HCT116 (cell line): ENCODE measurements at regions not wholly inside any gene's neighbourhood (a gene's known extent, or its start where the extent isn't known, plus 50 kb on each side); places are given as distances from the start of the nearest gene placed in this dataset.

ENCODE experiments used
- ATAC-seq: fragments of 200-7000 bp; cut with Tn5 transposase; 2 replicates; pipeline ENCODE4 v1.9.1; 2020; ENCODE audit warnings: mild to moderate bottlenecking, moderate library complexity
- BruUV-seq: library from RNA; stranded (reverse); fragments of 400-500 nt; replicated peaks from 2 replicates; lab custom pipeline; 2021; lab: Mats Ljungman, UMichigan
- CTCF ChIA-PET: fragments of 300-600 bp; sonication (Branson Sonifier 250); formaldehyde crosslinking; loops from one replicate; lab custom pipeline; 2021; ENCODE audit warnings: antibody characterized with exemption; lab: Charles Lee
- POLR2A ChIA-PET: fragments of 300-600, 350-600 bp; sonication (Branson Sonifier 250); formaldehyde crosslinking; loops from one replicate; lab custom pipeline; 2021; ENCODE audit warnings: antibody characterized with exemption; lab: Charles Lee
- RAD21 ChIA-PET, 2 experiments: fragments of 300-600 bp; sonication (Branson Sonifier 250); formaldehyde crosslinking; loops; one replicate each; lab custom pipeline; 2023; ENCODE audit warnings: low total read pairs in 2 of 2; ENCODE audit not compliant: uncharacterized antibody in 2 of 2, unreplicated experiment in 2 of 2, low non-redundant PET in 1 of 2; lab: Charles Lee
- DNase-seq: peaks from one replicate; pipeline ENCODE4 v3.0.0-alpha.2; 2010; ENCODE audit warnings: low read depth, low spot score
- H2AFZ ChIP-seq: fragments of 200-600 bp; shearing (Covaris generic), sonication (generic); 2 replicates; pipeline ENCODE4 v1.6.1; 2017; ENCODE audit warnings: low read depth, mixed run types, mixed read lengths, antibody characterized with exemption, low read length; ENCODE audit not compliant: poor library complexity, severe bottlenecking
- H3K27ac ChIP-seq: 2 replicates; pipeline ENCODE4 v1.5.1; 2012; ENCODE audit warnings: low read depth, low read length
- H3K27me3 ChIP-seq: fragments of 200-600 bp; sonication (generic); 2 replicates; pipeline ENCODE4 v1.6.1; 2016; ENCODE audit warnings: mixed run types, low read length, mixed read lengths; ENCODE audit not compliant: insufficient read depth
- H3K36me3 ChIP-seq, 2 experiments: fragments of 200-500 bp in 1 of 2; fragments of 200-600 bp in 1 of 2; sonication (Bioruptor generic) in 1 of 2; sonication (generic) in 1 of 2; 2 replicates each; pipeline versions ENCODE4 v1.5.1 to v1.6.1; 2014 to 2016; ENCODE audit warnings: low read length in 2 of 2, inconsistent platforms in 1 of 2, mixed read lengths in 1 of 2, mixed run types in 1 of 2; ENCODE audit not compliant: insufficient read depth in 2 of 2, control insufficient read depth in 1 of 2
- H3K4me1 ChIP-seq, 2 experiments: fragments of 200-600 bp in 1 of 2; sonication (generic) in 1 of 2; 2 replicates each; pipeline versions ENCODE4 v1.5.1 to v1.6.1; 2012 to 2017; ENCODE audit warnings: low read length in 2 of 2, inconsistent platforms in 1 of 2, mild to moderate bottlenecking in 1 of 2, mixed read lengths in 1 of 2, mixed run types in 1 of 2, moderate library complexity in 1 of 2; ENCODE audit not compliant: insufficient read depth in 2 of 2, control insufficient read depth in 1 of 2
- H3K4me2 ChIP-seq: fragments of 200-600 bp; sonication (generic); 2 replicates; pipeline ENCODE4 v1.6.1; 2017; ENCODE audit warnings: mixed run types, low read length, mixed read lengths
- H3K4me3 ChIP-seq, 2 experiments: fragments of 200-600 bp in 1 of 2; sonication (generic) in 1 of 2; replicated peaks in 1 of 2; 2 replicates each; pipeline ENCODE4 v1.5.1; 2011 to 2016; ENCODE audit warnings: low read length in 2 of 2, control low read depth in 1 of 2, low read depth in 1 of 2, mild to moderate bottlenecking in 1 of 2, mixed read lengths in 1 of 2, mixed run types in 1 of 2
- H3K79me2 ChIP-seq: fragments of 200-600 bp; sonication (generic); 2 replicates; pipeline ENCODE4 v1.6.1; 2017; ENCODE audit warnings: mild to moderate bottlenecking, mixed run types, low read length, moderate library complexity, mixed read lengths; ENCODE audit not compliant: insufficient read depth
- H3K9ac ChIP-seq: fragments of 200-600 bp; sonication (generic); 2 replicates; pipeline ENCODE4 v1.6.1; 2016; ENCODE audit warnings: low read length, mixed read lengths
- H3K9me2 ChIP-seq: fragments of 200-600 bp; sonication (generic), shearing (Covaris generic); 2 replicates; pipeline ENCODE4 v1.6.1; 2017; ENCODE audit warnings: mixed run types, mild to moderate bottlenecking, moderate library complexity; ENCODE audit not compliant: insufficient read depth
- H3K9me3 ChIP-seq, 2 experiments: fragments of 200-500 bp in 1 of 2; fragments of 200-600 bp in 1 of 2; sonication (Bioruptor generic) in 1 of 2; sonication (generic) in 1 of 2; 2 replicates each; pipeline ENCODE4 v1.6.1; 2014 to 2017; ENCODE audit warnings: low read length in 2 of 2, mixed read lengths in 2 of 2, inconsistent platforms in 1 of 2, low read depth in 1 of 2, mild to moderate bottlenecking in 1 of 2, mixed run types in 1 of 2, moderate library complexity in 1 of 2; ENCODE audit not compliant: control insufficient read depth in 1 of 2, insufficient read depth in 1 of 2
- H4K20me1 ChIP-seq: fragments of 200-600 bp; sonication (generic), shearing (Covaris generic); 2 replicates; pipeline ENCODE4 v1.6.1; 2017; ENCODE audit warnings: mixed run types, mild to moderate bottlenecking, moderate library complexity; ENCODE audit not compliant: insufficient read depth
- CEBPB ChIP-seq: IDR thresholded peaks from 2 replicates; pipeline ENCODE4 v1.6.1; 2012; ENCODE audit warnings: low read depth
- ELF1 ChIP-seq: IDR thresholded peaks from 2 replicates; pipeline ENCODE4 v1.6.1; 2012; ENCODE audit warnings: low read depth, borderline replicate concordance
- EZH2phosphoT487 ChIP-seq: fragments of 200-600 bp; IDR thresholded peaks from 2 replicates; pipeline ENCODE4 v1.6.1; 2018; ENCODE audit warnings: antibody characterized with exemption, borderline replicate concordance
- FOSL1 ChIP-seq: IDR thresholded peaks from 2 replicates; pipeline ENCODE4 v1.6.1; 2012; ENCODE audit warnings: low read depth
- RAD21 ChIP-seq: IDR thresholded peaks from 2 replicates; pipeline ENCODE4 v1.6.1; 2012; ENCODE audit warnings: low read depth, mild to moderate bottlenecking
- SIN3A ChIP-seq: IDR thresholded peaks from 2 replicates; pipeline ENCODE4 v1.6.1; 2012; ENCODE audit warnings: low read depth
- SP1 ChIP-seq: IDR thresholded peaks from 2 replicates; pipeline ENCODE4 v1.6.1; 2012; ENCODE audit warnings: low read depth
- TCF7L2 ChIP-seq: IDR thresholded peaks from 2 replicates; pipeline ENCODE4 v1.7.0; 2011; ENCODE audit warnings: borderline replicate concordance, inconsistent platforms; ENCODE audit not compliant: insufficient read depth, insufficient read length; ENCODE audit errors: extremely low read depth
- ZBTB33 ChIP-seq: IDR thresholded peaks from 2 replicates; pipeline ENCODE4 v1.6.1; 2011; ENCODE audit warnings: mild to moderate bottlenecking, low read length, moderate library complexity; ENCODE audit not compliant: insufficient replicate concordance; ENCODE audit errors: extremely low read depth
- intact Hi-C: fragments of 100-400 bp; cut with micrococcal nuclease; formaldehyde crosslinking; loops from 2 replicates; pipeline ENCODE4 v1.10.0; 2022
- TF ChIP-seq, protein P1 (sequence below), 3 experiments: fragments of 200-600 bp in 1 of 3; sonication (generic) in 1 of 3; IDR thresholded peaks in 2 of 3; conservative IDR thresholded peaks in 1 of 3; 2 replicates each; pipeline ENCODE4 v1.5.1; 2012 to 2017; ENCODE audit warnings: low read depth in 2 of 3, low read length in 2 of 3, antibody characterized with exemption in 1 of 3, borderline replicate concordance in 1 of 3, control low read depth in 1 of 3, mild to moderate bottlenecking in 1 of 3, mixed read lengths in 1 of 3, mixed run types in 1 of 3, moderate library complexity in 1 of 3; ENCODE audit not compliant: insufficient read depth in 1 of 3
- TF ChIP-seq, protein P2 (sequence below): IDR thresholded peaks from 2 replicates; pipeline ENCODE4 v1.6.1; 2012

DNA sequence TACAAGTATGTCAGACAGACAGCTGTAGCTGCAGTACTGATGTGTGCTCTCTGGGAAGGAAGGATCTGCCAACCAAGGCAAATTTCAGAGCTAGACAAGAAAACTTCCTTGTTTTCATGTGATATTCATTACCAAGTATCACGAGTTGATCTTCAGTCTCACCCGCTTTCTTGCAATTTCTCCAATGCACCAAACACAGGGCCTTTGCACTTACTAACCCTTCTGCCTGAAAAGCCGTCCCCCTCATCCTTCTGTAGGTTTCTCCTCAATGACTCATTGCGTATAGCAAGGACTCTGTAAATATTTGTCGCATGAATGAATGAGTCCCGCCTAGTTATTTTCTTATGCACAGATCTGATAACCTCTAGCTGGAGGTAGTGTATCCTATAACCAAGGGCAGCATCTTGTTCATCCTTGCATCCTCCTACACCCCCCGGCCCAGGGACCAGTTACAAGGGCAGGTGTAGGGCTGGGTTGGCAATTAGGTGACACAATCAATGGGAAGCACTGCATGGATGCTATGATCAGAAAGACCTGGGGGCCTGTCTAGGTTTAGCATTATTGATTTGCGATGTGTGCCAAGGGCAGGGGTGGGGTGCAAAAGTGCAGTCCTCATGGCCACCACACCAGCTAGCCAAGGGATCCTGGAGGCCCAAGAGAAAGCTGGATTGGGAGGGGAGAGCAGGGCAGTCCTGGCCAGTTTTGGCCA, 51.4 kb upstream of the GPR157 start:
- H3K9me3 ChIP-seq: no peaks in the 10 kb centered on the region
- DNase-seq: no peak
- no peak overlapping the region for H2AFZ ChIP-seq
- TF ChIP-seq FOSL1 (peak; percentile 42), SP1 (peak; percentile 21; the same call in 1 of the 2 replicates), EZH2phosphoT487 (no peak), TCF7L2 (no peak)
- ChIA-PET POLR2A (interaction anchor here (1.5 kb wide), 1 partner anchor 51 kb away, joined by 6 read pairs; the partner anchor contains the start of gene GPR157), RAD21 (interaction anchor here in 1 of 2 experiments (0.9 kb wide), 1 partner anchor 35 kb away, joined by 3 read pairs; no protein-coding TSS in a partner anchor), CTCF (interaction anchor here (0.6 to 1.6 kb wide), 4 partner anchors 14 to 79 kb away, joined by 3 to 6 read pairs (median 4); no protein-coding TSS in a partner anchor)
- peak overlapping the region; percentile 94; the same call in 1 of the 2 replicates for H3K9ac ChIP-seq
- H3K4me2 ChIP-seq: peak overlapping the region; percentile 92
- H3K36me3 ChIP-seq: 0 out of 4 replicates have a peak, but pooled peaks cover 2 to 3% of the 10 kb centered on the region in 2 experiments
- peaks cover 62% of the 10 kb centered on the region for H3K79me2 ChIP-seq
- ATAC-seq: peak; percentile 37
- peaks cover 14 to 39% of the 10 kb centered on the region in 2 experiments for H3K4me1 ChIP-seq
- H4K20me1 ChIP-seq: no peaks in the 10 kb centered on the region
- no peaks in the 10 kb centered on the region for H3K9me2 ChIP-seq
- intact Hi-C loops: no loop called here
- H3K27me3 ChIP-seq: no peaks in the 10 kb centered on the region
- peak overlapping the region; percentile 86; the same call in 1 of the 2 replicates for H3K27ac ChIP-seq
- peak overlapping the region; percentile 70 to 86 for H3K4me3 ChIP-seq
- BruUV-seq: no TSS peak

- ChIA-PET POLR2A (interaction anchor here (1.5 kb wide), 1 partner anchor 52 kb away, joined by 6 read pairs; the partner anchor contains the start of gene GPR157), CTCF (interaction anchor here (0.6 to 1.6 kb wide), 4 partner anchors 9 to 80 kb away, joined by 3 to 6 read pairs (median 3); no protein-coding TSS in a partner anchor), RAD21 (no interaction called here)
- Histone ChIP-seq H4K20me1 (no peaks in the 10 kb centered on the region), H3K4me3 (peak overlapping the region; percentile 70 to 86), H3K27ac (peak overlapping the region; percentile 86), H3K4me1 (peaks cover 14 to 39% of the 10 kb centered on the region in 2 experiments), H2AFZ (peak overlapping the region; percentile 83), H3K36me3 (0 out of 4 replicates have a peak, but pooled peaks cover 2 to 3% of the 10 kb centered on the region in 2 experiments), H3K4me2 (peak overlapping the region; percentile 92), H3K27me3 (no peaks in the 10 kb centered on the region), H3K79me2 (peaks cover 51% of the 10 kb centered on the region), H3K9me3 (no peaks in the 10 kb centered on the region), H3K9ac (peak overlapping the region; percentile 94), H3K9me2 (no peaks in the 10 kb centered on the region)
- DNase-seq (peak; percentile 27), ATAC-seq (peak; percentile 73)
- BruUV-seq: no TSS peak
- intact Hi-C loops: no loop called here
- TF ChIP-seq RAD21 (peak; percentile 40), CEBPB (no peak), ZBTB33 (no peak), ELF1 (no peak), FOSL1 (no peak), SIN3A (no peak)
- TF ChIP-seq, protein P1, sequence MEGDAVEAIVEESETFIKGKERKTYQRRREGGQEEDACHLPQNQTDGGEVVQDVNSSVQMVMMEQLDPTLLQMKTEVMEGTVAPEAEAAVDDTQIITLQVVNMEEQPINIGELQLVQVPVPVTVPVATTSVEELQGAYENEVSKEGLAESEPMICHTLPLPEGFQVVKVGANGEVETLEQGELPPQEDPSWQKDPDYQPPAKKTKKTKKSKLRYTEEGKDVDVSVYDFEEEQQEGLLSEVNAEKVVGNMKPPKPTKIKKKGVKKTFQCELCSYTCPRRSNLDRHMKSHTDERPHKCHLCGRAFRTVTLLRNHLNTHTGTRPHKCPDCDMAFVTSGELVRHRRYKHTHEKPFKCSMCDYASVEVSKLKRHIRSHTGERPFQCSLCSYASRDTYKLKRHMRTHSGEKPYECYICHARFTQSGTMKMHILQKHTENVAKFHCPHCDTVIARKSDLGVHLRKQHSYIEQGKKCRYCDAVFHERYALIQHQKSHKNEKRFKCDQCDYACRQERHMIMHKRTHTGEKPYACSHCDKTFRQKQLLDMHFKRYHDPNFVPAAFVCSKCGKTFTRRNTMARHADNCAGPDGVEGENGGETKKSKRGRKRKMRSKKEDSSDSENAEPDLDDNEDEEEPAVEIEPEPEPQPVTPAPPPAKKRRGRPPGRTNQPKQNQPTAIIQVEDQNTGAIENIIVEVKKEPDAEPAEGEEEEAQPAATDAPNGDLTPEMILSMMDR (IDR thresholded peaks at IDR 0.05 in 2 of 3, conservative IDR thresholded peaks at IDR 0.05 in 1 of 3; ENCODE audit: borderline replicate concordance in 1 of 3, insufficient read depth in 1 of 3, low read depth in 2 of 3, low read length in 2 of 3): peak; percentile 66 to 99 (median 99); a peak in 5 of 6 replicates
- TF ChIP-seq, protein P2, sequence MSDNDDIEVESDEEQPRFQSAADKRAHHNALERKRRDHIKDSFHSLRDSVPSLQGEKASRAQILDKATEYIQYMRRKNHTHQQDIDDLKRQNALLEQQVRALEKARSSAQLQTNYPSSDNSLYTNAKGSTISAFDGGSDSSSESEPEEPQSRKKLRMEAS: no peak
Observed at GRCh38 chr1:9181176-9181906, 52.4 kb upstream of the GPR157 start.
